ENCODE measurements at regions not wholly inside any gene's neighbourhood (a gene's known extent, or its start where the extent isn't known, plus 50 kb on each side); places are given as distances from the start of the nearest gene placed in this dataset.

DNA sequence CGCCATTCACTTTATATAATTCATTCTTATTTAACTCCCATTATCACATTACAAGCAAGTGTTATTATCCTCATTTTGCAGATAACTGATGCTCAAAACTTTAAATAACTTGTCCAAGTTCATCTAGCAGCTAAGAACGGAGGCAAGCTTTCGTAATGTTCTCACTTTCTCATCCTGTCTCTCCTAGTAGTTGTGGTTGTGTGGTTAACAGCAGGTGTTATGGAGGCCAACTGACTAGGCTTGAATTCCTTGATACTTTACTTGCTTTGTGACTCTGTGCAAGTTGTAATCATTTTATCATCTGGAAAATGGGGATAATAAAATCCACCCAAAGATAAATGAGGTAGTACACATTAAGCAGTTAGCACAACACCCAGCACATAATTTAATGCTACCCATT lies 109.9 kb upstream of the PTPN13 start:
- intact Hi-C loops (cut with micrococcal nuclease) = no loop called here
- no peak overlapping the region for H3K4me3 Mint-ChIP-seq (ENCODE audit: unreplicated experiment)
- no peaks in the 10 kb centered on the region for H3K9me3 Mint-ChIP-seq (ENCODE audit: unreplicated experiment)
- TF ChIP-seq, protein P1, sequence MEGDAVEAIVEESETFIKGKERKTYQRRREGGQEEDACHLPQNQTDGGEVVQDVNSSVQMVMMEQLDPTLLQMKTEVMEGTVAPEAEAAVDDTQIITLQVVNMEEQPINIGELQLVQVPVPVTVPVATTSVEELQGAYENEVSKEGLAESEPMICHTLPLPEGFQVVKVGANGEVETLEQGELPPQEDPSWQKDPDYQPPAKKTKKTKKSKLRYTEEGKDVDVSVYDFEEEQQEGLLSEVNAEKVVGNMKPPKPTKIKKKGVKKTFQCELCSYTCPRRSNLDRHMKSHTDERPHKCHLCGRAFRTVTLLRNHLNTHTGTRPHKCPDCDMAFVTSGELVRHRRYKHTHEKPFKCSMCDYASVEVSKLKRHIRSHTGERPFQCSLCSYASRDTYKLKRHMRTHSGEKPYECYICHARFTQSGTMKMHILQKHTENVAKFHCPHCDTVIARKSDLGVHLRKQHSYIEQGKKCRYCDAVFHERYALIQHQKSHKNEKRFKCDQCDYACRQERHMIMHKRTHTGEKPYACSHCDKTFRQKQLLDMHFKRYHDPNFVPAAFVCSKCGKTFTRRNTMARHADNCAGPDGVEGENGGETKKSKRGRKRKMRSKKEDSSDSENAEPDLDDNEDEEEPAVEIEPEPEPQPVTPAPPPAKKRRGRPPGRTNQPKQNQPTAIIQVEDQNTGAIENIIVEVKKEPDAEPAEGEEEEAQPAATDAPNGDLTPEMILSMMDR (IDR thresholded peaks at IDR 0.05; ENCODE audit: unreplicated experiment) = no peak
- CTCF ChIA-PET = interaction anchor here (0.6 to 2.3 kb wide), 3 partner anchors 12 to 14 kb away, joined by 3 to 14 read pairs (median 3); no protein-coding TSS in a partner anchor
- peaks cover 7% of the 10 kb centered on the region for H3K4me1 Mint-ChIP-seq (ENCODE audit: insufficient read depth, unreplicated experiment)
- no peaks in the 10 kb centered on the region for H3K36me3 Mint-ChIP-seq (ENCODE audit: insufficient read depth, unreplicated experiment)
- H3K27ac Mint-ChIP-seq (ENCODE audit: low read depth, unreplicated experiment) = no peak overlapping the region
- no peaks in the 10 kb centered on the region for H3K27me3 Mint-ChIP-seq (ENCODE audit: insufficient read depth, unreplicated experiment)
- DNase-seq (ENCODE audit: unreplicated experiment) = no peak
- POLR2A ChIA-PET = no interaction called here
- BruUV-seq (replicated peaks) = no TSS peak

DNA sequence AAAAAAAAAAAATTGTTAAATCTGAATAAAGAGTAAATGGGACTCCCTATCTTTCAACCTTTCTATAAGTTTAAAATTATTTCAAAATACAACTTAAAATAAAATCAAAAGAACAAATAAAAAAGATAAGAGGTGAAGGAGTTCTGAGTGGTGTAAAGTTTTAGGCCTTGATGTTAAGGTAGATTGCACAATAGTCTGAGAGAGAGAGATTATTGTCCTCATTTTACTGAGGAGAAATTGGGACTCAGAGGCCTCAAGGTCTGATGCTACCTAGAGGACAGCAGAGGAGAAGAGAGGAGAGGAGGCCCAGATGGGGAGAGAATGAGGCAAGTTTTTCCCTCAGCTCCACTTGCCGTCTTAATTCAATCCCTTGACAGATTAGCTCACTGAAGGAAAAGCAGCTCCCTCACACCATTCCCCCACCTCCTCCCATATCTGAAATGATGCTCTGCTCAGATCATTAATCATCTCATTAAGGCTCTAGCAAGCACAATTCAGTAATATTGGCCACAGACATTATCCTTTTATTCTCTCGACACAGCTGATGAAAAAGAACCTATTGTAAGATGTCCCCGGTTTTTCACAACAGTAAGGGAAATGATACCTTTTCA lies 106.3 kb upstream of the PTPN13 start:
- H3K9me3 Mint-ChIP-seq (ENCODE audit: unreplicated experiment) = no peaks in the 10 kb centered on the region
- H3K27ac Mint-ChIP-seq (ENCODE audit: low read depth, unreplicated experiment) = no peak overlapping the region
- TF ChIP-seq, protein P1 (IDR thresholded peaks at IDR 0.05; ENCODE audit: unreplicated experiment) = no peak
- DNase-seq (ENCODE audit: unreplicated experiment) = no peak
- intact Hi-C loops (cut with micrococcal nuclease) = no loop called here
- H3K36me3 Mint-ChIP-seq (ENCODE audit: insufficient read depth, unreplicated experiment) = no peaks in the 10 kb centered on the region
- no peaks in the 10 kb centered on the region for H3K27me3 Mint-ChIP-seq (ENCODE audit: insufficient read depth, unreplicated experiment)
- POLR2A ChIA-PET = interaction anchor here (1.2 kb wide), 1 partner anchor 18 kb away, joined by 3 read pairs; no protein-coding TSS in a partner anchor
- H3K4me1 Mint-ChIP-seq (ENCODE audit: insufficient read depth, unreplicated experiment) = peaks cover 4% of the 10 kb centered on the region
- BruUV-seq (replicated peaks) = no TSS peak
- no peak overlapping the region for H3K4me3 Mint-ChIP-seq (ENCODE audit: unreplicated experiment)
- CTCF ChIA-PET = interaction anchor here (0.6 to 2.9 kb wide), 3 partner anchors 9 to 1886 kb away, joined by 3 to 10 read pairs (median 8); no protein-coding TSS in a partner anchor

- no TSS peak for BruUV-seq (replicated peaks)
- Mint-ChIP-seq H3K4me1 (ENCODE audit: insufficient read depth, unreplicated experiment) (no peaks in the 10 kb centered on the region), H3K36me3 (ENCODE audit: insufficient read depth, unreplicated experiment) (no peaks in the 10 kb centered on the region), H3K9me3 (ENCODE audit: unreplicated experiment) (no peaks in the 10 kb centered on the region), H3K27ac (ENCODE audit: low read depth, unreplicated experiment) (no peak overlapping the region), H3K27me3 (ENCODE audit: insufficient read depth, unreplicated experiment) (no peaks in the 10 kb centered on the region), H3K4me3 (ENCODE audit: unreplicated experiment) (no peak overlapping the region)
- TF ChIP-seq, protein P1 (IDR thresholded peaks at IDR 0.05; ENCODE audit: unreplicated experiment) = no peak
- ChIA-PET CTCF (interaction anchor here (1.5 kb wide), 1 partner anchor 406 kb away, joined by 5 read pairs; no protein-coding TSS in a partner anchor), POLR2A (no interaction called here)
- intact Hi-C loops (cut with micrococcal nuclease) = no loop called here
- DNase-seq (ENCODE audit: unreplicated experiment) = no peak
Measured at GRCh38 chr4:86493460-86493859, 100.7 kb upstream of the PTPN13 start.

GRCh38 chr4:86496094-86497080 lies 97.7 kb upstream of the PTPN13 start:
- no peaks in the 10 kb centered on the region for H3K9me3 Mint-ChIP-seq (ENCODE audit: unreplicated experiment)
- ChIA-PET CTCF (interaction anchor here (0.6 to 3.6 kb wide), 50 partner anchors 9 to 1080 kb away, joined by 3 to 30 read pairs (median 3); no protein-coding TSS in a partner anchor), POLR2A (interaction anchor here (0.5 to 6.3 kb wide), 12 partner anchors 13 to 1695 kb away, joined by 3 to 60 read pairs (median 4); partner anchors contain the start of gene PTPN13)
- H3K27ac Mint-ChIP-seq (ENCODE audit: low read depth, unreplicated experiment) = no peak overlapping the region
- DNase-seq (ENCODE audit: unreplicated experiment) = peak; percentile 58
- no TSS peak for BruUV-seq (replicated peaks)
- intact Hi-C loops (cut with micrococcal nuclease) = loop anchor here (1.0 to 5.0 kb wide), 2 partner anchors 399 to 741 kb away; no protein-coding TSS in a partner anchor
- TF ChIP-seq, protein P1 (IDR thresholded peaks at IDR 0.05; ENCODE audit: unreplicated experiment) = peak; percentile 78
- no peaks in the 10 kb centered on the region for H3K36me3 Mint-ChIP-seq (ENCODE audit: insufficient read depth, unreplicated experiment)
- H3K4me1 Mint-ChIP-seq (ENCODE audit: insufficient read depth, unreplicated experiment) = peaks cover 6% of the 10 kb centered on the region
- no peak overlapping the region for H3K4me3 Mint-ChIP-seq (ENCODE audit: unreplicated experiment)
- H3K27me3 Mint-ChIP-seq (ENCODE audit: insufficient read depth, unreplicated experiment) = no peaks in the 10 kb centered on the region

Data from MCF 10A (cell line).